G401 (cell line): ENCODE measurements at regions not wholly inside any gene's neighbourhood (a gene's known extent, or its start where the extent isn't known, plus 50 kb on each side); places are given as distances from the start of the nearest gene placed in this dataset.
"Not testable (repeated sequence)": the region's sequence is repeated elsewhere in the genome, so short reads cannot be mapped to it uniquely, and the experiment has no call there.

ENCODE experiments used
- DNase-seq: peaks from one replicate; pipeline ENCODE4 v3.0.0-alpha.2; 2015; ENCODE audit warnings: low spot score
- in situ Hi-C: cut with HindIII; loops from 2 replicates; pipeline ENCODE4 v1.10.0; 2016; ENCODE audit warnings: low sequenced_read_pairs, mixed read lengths

DNA sequence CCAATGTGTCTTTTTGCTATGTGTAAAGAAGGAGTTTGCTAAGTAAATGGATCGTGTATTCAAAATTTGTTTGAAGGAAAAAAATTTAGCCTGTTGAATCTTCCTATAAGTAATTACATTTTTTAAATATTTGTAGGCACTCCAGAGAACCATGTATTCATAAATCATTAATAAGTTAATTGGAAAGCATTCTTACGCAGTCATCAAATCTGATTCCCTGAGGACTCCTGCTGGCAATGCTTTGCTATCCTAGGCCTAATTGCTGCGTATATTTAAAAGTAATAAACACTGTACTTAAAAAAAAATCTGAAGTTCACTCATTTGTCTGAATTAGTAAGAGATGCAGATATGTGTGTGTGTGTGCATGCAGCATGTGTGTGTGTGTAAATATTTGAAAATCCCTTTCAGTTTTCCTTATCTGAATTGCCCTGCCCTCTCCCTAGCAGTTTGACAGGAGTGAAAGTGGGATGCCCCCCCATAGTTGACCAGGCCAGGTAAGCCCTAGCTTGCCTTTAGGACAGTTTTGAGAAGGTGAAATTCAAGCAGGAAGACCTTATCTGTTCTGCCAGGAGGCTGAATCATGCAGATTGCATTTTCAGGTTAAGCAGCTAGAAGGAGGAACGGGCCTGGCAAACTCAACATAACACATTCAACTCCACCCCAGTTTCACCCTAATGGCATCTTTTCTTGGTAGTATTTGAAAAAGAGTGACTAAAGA lies 81.2 kb upstream of the DNAH5 start:
- no peak for DNase-seq
- in situ Hi-C loops = no loop called here

DNA sequence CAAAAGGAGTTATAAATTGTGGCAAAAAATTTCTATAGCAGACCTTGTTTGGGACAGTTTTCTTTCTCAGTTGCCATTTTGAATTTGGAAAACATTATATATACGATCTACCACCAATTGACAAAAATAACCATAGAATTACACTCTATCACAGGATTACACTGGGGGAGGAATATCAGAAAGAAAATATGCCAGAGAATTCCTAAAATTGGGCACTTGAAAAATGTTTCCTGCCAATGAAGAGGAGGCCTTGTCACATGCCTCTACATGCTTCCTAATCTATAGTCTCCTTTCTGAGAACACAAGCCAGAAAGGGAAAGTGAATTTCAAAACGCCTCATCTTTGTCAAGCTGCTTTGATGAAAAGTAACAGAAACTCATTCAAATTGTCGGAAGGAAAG lies 78.5 kb upstream of the DNAH5 start:
- no peak for DNase-seq
- in situ Hi-C loops = no loop called here

DNA sequence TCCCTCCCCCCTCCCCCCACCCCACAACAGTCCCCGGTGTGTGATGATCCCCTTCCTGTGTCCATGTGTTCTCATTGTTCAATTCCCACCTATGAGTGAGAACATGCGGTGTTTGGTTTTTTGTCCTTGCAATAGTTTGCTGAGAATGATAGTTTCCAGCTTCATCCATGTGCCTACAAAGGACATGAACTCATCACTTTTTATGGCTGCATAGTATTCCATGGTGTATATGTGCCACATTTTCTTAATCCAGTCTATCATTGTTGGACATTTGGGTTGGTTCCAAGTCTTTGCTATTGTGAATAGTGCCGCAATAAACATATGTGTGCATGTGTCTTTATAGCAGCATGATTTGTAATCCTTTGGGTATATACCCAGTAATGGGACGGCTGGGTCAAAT lies 76.5 kb upstream of the DNAH5 start:
- DNase-seq, in situ Hi-C loops: not testable (repeated sequence)

DNA sequence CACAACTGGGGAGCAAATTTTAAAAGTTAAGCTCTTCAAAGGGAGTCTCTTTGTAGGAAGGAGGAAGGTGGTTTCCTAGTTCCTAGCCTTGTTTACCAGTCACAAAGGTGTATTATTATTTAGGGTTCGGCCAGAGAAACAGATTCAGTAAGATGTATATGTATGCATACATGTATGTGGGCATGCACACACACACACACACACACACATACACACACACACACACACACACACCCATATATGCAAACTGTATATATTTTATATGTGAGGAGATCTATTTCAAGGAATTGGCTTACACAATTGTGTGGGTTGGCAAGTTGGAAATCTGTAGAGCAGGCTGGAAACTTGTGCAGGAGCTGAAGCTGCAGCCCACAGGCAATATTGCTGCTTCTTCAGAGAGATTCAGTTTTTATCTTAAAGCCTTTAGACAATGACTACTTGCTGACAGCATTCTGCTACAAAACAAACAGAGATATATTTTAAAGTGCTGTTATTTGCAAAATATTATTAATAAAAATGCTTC lies 75.3 kb upstream of the DNAH5 start:
- in situ Hi-C loops = no loop called here
- no peak for DNase-seq

DNA sequence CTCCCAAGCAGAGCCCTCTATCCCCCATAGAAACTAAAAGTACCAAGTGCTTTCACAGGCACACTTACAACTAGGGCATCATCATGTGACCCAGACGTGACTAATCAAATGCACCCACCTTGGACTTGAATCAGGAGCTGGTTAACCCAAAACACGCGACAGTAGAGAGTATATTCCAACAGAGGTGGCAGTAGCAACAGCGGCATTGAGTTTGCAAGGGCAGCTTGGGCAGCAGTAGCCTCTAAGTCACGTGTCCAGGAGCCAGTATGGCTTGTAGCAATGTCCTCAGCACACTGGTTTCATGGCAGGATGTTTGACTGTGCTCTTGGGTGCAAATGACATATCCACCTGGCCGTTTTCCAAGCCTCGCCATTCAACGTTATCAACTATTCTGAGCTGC lies 73.4 kb upstream of the DNAH5 start:
- in situ Hi-C loops = no loop called here
- DNase-seq = no peak

DNA sequence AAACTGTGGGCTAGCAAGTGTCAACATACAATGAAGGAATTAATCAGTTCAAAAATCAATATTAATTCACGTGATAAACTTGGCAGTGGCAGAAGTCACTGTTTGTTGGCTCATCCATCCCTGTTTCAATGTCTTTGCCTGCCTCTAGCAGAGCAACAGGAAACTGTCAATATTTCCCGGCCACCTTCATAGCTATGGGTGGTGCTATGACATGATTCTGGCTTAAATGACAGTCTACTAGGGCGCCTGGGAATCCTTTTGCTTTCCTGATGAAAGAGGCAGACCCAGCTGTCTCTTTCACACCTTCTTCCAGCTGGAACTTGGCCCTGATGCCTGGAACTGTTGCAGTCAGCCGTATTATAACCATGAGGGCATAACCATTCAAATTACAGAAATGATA lies 72.1 kb upstream of the DNAH5 start:
- in situ Hi-C loops = no loop called here
- no peak for DNase-seq

DNA sequence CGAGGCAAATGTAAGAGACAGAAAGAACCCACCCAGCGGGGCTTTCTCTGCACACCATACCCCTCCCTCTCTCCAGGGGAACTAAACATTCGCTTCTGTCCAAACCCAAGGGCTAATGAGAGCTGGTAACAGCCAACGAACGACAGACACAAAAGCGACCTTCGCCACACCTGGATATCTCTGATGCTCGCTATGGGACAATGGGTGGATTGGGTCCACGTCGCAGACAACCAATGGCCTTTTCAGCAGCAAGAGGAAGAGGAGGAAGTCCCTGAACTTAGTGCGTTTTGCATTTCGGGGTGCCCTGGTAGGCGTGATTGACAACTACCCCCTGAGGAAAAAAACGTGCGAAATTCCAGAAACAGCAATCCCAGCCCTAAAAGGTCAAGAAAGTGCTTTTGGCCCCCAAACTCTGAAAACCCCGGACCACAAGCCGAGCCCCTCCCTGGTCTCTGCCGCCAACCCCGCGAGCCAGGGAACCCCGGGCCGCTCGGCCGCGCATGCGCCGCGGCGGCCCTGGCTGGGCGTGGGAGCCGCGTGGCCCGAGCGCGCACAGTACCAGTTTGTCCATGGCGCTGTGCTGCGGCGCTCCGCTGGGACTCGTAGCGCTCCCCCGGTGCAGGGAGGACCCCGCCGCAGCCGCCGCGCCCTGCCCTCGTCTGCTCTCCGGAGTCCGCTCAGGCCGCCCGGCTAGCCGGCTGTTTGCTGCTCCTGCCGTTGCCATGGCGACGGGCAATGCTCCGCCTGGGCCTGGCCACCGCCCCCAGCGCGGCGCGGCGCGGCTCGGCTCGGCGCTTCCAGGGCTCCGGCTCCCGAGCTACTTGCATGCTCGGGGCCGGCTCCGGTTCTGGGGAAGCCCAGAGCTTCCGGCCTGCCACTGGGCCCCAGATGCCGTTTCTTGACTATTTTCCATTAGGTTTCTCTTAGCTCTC lies 66.9 kb upstream of the DNAH5 start:
- in situ Hi-C loops = no loop called here
- peak; percentile 84 for DNase-seq

DNA sequence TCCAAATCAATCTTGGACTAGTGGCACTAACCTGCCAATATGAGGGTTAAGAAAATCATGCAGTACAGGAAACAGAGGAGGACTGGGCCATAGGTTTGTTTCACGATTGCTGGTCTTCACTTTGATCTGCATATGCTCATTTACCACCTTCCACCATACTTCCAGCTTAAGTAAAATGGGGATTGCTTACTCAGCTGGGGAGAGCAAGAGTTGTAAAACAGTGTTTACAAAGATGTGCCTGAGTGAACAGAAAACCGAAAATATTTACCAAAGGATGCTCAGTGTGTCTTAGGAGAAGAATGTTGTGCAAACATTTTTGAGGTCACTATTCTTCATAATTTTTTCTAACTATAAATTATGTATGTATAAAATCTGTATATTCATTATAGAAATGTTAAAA lies 65.1 kb upstream of the DNAH5 start:
- in situ Hi-C loops = no loop called here
- DNase-seq = peak; percentile 14

DNA sequence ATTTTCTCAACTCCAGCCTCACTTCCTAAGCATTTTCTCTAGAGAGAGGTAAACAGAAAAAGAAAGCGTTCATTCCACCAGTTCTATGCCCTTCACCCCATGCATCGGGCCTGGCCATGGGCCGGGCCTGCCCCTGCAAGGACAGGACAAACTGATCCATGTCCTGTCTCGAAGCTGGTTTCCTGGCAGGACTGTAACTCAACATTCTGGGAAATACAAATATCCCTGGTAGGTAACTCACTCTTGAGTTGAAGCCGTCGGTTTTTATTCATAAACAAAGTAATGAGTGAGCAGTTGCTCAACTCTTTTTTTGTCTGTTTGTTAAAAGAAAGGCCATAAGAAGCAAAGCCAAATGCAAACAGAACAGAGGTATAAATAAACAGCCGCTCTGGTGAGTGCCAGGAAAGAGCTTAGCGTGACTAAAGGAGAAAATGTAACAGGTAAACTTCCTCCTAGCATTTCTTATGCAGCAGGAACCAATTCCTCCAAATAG lies 64.4 kb upstream of the DNAH5 start:
- in situ Hi-C loops = no loop called here
- peak; percentile 8 for DNase-seq

DNA sequence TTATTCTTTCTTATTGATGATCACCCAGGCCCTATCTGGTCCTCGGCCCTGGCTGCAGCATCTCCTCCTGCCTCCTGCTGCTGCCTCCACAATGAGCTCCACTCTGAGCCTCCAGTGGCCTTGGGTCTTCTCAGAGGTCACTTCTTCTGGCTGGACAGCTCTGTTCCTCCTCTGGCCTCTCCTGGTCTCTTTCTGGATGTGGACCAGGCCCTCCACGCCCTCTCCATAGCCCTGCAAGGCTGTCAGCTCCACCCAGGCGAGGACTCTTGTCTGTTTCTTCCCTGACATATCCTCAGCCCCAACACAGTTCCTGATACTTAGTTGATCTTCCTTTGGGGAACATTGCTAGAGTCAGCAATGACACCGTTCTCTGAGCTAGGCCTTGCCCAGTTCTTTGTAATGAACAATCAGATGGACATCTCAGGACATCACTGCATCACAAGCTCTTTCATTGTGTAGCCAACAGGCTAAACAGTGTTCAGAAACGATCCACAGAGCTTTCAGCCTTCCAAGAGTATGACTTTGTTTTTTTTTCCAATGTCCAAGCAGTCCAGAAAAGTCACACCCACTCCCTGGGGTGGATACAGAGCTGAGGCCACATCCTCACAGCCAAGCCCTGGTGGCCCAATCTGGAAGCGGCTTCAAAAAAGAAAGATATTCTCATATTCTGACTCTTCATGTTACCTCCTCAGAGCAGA lies 62.5 kb upstream of the DNAH5 start:
- no peak for DNase-seq
- in situ Hi-C loops = no loop called here

DNA sequence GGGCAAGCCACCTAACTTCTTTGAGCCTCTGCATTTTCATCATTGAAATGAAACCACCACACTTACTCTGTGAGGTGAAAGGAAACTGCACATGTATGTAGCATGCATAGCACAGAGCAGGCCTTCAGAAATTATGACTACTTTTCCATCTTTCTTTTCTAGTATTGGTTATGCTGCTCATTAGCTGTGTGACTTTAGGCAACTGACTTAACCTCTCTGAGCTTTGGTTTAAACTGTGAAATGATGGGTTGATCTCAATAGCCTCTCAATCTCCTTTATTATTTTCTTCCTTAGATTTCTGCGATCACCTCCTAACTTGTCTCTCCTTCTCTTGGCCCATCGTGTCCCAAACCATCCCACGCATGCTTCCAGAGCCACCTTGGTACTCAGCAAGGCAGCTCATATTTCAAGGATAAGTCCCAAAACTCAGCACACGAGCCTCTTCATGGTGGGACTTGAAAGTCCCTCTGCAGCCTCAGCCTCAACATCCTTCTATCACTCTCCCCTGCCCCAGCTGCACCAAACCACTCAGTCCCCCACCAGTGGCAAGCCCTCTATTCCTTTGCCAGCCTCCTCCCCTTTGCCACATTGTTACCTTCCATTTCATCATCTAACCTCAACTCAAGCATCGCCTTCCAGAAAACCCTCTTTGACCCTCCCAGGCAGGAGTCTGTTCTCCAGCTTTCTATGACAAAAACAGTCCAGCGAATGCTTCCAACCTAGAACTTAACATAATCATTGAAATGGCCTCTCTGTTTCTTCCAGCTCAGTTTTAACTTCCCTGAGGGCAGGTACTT lies 60.3 kb upstream of the DNAH5 start:
- in situ Hi-C loops = no loop called here

DNA sequence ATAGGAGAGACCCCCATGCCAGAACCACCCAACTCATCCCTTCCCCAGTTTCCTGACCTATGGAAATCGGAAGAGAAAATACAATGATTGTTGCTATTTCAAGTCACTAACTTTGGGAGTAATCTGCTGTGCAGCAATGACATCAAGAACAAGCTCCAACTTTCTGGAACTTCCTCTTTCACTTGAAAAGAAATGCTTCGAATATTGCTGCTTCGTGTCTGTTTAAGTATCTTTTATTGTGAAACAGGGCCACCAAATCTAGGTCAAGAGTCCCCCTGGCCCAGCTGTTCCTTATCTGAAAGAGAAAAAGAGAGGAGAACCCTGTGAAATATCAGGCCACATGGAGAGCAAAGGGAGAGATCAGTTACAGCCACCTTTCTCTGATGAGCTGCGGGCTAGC lies 59.4 kb upstream of the DNAH5 start:
- DNase-seq = no peak
- in situ Hi-C loops = no loop called here

More for the DNA sequence above, 60.3 kb upstream of the DNAH5 start:
- no peak for DNase-seq

DNA sequence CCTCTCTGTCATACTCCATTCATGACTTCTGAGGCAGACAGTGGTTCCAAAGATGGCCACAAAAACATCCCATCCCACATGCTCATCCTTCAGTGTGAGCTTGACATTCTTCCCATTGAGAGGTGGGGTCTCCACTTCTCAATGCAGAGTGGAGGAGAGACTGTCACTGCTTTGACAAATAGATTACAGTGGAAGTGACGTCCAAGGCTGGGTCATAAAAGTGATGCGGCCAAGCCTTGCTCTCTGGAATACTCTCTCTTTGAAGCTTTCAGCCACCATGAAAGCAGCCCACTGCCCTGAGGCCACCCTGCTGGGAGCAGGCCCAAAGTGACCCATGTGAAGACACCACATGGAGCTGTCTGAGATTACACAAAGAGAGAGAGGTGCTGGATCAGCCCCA lies 59.0 kb upstream of the DNAH5 start:
- no peak for DNase-seq
- in situ Hi-C loops = no loop called here

DNA sequence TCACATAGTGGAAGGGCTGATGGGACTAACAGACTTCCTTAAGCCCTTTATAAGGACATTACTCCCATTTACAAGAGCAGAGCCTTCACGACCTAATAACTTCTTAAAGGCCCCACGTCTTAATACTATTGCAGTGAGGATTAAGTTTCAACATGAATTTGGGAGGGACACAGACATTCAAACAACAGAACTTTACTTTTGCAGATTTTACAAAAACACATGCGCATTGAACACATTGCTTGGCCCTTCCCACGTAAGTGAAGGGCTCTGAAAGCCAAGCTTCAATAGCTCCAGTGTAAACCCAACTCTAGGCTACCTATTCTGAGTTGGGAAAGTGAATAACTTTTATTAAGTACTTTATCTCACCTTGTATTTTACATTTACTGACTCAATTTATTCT lies 53.8 kb upstream of the DNAH5 start:
- in situ Hi-C loops = loop anchor here (25.0 kb wide), 2 partner anchors 289 to 364 kb away; no protein-coding TSS in a partner anchor
- DNase-seq = no peak

DNA sequence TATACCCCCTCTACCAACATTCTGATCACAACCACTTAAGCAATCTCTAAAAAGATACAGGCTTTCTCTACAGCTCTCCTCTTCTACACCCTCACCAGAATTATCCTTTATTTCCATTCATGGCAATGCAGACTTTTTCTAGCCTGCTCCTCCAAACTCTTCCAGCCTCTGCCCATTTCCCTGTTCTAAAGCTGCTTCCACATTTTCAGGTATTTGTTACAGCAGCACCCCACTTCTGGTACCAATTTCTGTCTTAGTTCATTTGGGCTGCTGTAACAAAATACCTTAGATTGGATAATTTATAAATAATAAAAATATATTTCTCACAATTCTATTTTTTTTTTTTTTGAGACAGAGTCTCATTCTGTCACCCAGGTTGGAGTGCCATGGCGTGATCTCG lies 53.0 kb upstream of the DNAH5 start:
- in situ Hi-C loops = loop anchor here (25.0 kb wide), 2 partner anchors 290 to 365 kb away; no protein-coding TSS in a partner anchor
- DNase-seq = no peak

DNA sequence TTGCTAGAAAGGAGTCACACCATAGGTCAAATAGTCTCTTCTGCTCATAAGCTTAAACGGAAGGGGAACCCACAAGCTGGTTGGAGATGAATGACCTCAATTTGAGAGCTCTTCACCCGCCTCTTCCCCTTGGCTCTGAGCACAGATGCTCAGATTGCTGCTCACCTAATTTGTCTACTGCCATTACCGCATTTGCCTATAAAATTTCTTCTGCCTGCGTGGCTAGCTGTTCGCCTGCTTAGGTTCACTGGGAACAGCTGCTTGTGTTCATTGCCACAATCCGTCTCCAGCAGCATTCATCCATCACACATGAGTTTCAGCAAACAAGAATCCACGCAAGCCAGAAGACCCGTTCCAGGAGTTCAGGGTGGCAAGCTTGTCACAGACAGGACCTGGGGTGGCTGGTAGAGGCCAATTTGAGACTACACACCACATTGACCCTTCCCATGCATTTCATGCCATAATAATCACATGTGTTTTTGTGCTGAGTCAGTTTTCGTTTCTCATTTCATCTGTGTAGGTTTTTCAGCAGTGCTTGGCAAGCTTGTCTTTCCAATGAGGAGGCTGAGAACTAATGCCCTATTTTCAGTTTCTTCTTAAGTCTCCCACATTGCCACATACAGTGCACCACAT lies 50.2 kb upstream of the DNAH5 start:
- no peak for DNase-seq
- in situ Hi-C loops = loop anchor here (25.0 kb wide), 2 partner anchors 293 to 368 kb away; no protein-coding TSS in a partner anchor
